Tibial nerve (tissue), 4 donors: ENCODE measurements at regions not wholly inside any gene's neighbourhood (a gene's known extent, or its start where the extent isn't known, plus 50 kb on each side); places are given as distances from the start of the nearest gene placed in this dataset.

Experiments
- DNase-seq, 2 donors: peaks; one replicate each; pipeline ENCODE4 v3.0.0-alpha.2; 2019; ENCODE audit warnings: low spot score in 2 of 2
- H3K27ac ChIP-seq, 4 donors: fragments of 200-600 bp; sonication (generic) in 3 of 4; one replicate each; pipeline ENCODE4 v1.5.1; 2017 to 2019; ENCODE audit warnings: mild to moderate bottlenecking in 1 of 4
- H3K27me3 ChIP-seq, 2 donors: fragments of 200-600 bp; sonication (generic) in 1 of 2; one replicate each; pipeline versions ENCODE4 v1.5.1 to v1.6.0; 2017 to 2019
- H3K36me3 ChIP-seq, 3 donors: fragments of 200-600 bp; sonication (generic); one replicate each; pipeline ENCODE4 v1.5.1; 2018 to 2019
- H3K4me1 ChIP-seq, 4 donors: fragments of 200-600 bp; sonication (generic) in 3 of 4; one replicate each; pipeline ENCODE4 v1.5.1; 2017 to 2019
- H3K4me3 ChIP-seq, 4 donors: fragments of 200-600 bp; sonication (generic) in 3 of 4; one replicate each; pipeline ENCODE4 v1.5.1; 2017 to 2019; ENCODE audit warnings: mild to moderate bottlenecking in 1 of 4, moderate library complexity in 1 of 4
- H3K9me3 ChIP-seq, 4 donors: fragments of 200-600 bp; sonication (generic) in 3 of 4; one replicate each; pipeline ENCODE4 v1.5.1; 2017 to 2019
- CTCF ChIP-seq, 5 experiments: fragments of 200-600 bp in 3 of 5; fragments of 450-650 bp in 2 of 5; sonication (generic) in 3 of 5; IDR thresholded peaks; one replicate each; pipeline ENCODE4 v1.5.1; 2016 to 2019; ENCODE audit warnings: antibody characterized with exemption in 5 of 5, mild to moderate bottlenecking in 3 of 5, moderate library complexity in 2 of 5
- EP300 ChIP-seq, 2 donors: sonication (generic); formaldehyde crosslinking; IDR thresholded peaks; one replicate each; pipeline ENCODE4 v1.6.1; 2017; ENCODE audit warnings: antibody characterized with exemption in 2 of 2, mild to moderate bottlenecking in 1 of 2
- POLR2A ChIP-seq, 2 donors: fragments of 450-650 bp; IDR thresholded peaks; one replicate each; pipeline ENCODE4 v1.6.1; 2017; ENCODE audit warnings: antibody characterized with exemption in 2 of 2, mild to moderate bottlenecking in 2 of 2, moderate library complexity in 2 of 2
- WGBS, 2 donors: methylation state at CpG; one replicate each; pipeline ENCODE4 v1.1.5; 2018; 5-methylcytosine and 5-hydroxymethylcytosine counted together

GRCh38 chr10:89926736-89927135 lies 225.3 kb downstream of the KIF20B start:
- DNase-seq: no peak
- TF ChIP-seq CTCF (IDR thresholded peaks at IDR 0.05): no peak
- no peak for TF ChIP-seq POLR2A (IDR thresholded peaks at IDR 0.05)
- no peak for TF ChIP-seq EP300 (IDR thresholded peaks at IDR 0.05)
- Histone ChIP-seq H3K27ac (no peak overlapping the region), H3K27me3 (no peaks in the 10 kb centered on the region), H3K9me3 (peaks cover 0 to 6% (median 0%) of the 10 kb centered on the region in 4 donors), H3K4me3 (no peak overlapping the region), H3K36me3 (no peaks in the 10 kb centered on the region), H3K4me1 (no peaks in the 10 kb centered on the region)
- 92 to 94% methylated on average over 2 of the region's 2 CpGs for WGBS, 2 donors

- DNase-seq: no peak
- Histone ChIP-seq H3K4me3 (no peak overlapping the region), H3K9me3 (peaks cover 0 to 6% (median 0%) of the 10 kb centered on the region in 4 donors), H3K27me3 (no peaks in the 10 kb centered on the region), H3K36me3 (no peaks in the 10 kb centered on the region), H3K4me1 (no peaks in the 10 kb centered on the region), H3K27ac (no peak overlapping the region)
- TF ChIP-seq EP300 (IDR thresholded peaks at IDR 0.05): no peak
- TF ChIP-seq POLR2A (IDR thresholded peaks at IDR 0.05): no peak
- TF ChIP-seq CTCF (IDR thresholded peaks at IDR 0.05): no peak
- 72 to 75% methylated on average over 8 of the region's 8 CpGs for WGBS, 2 donors
Measured at GRCh38 chr10:89929282-89930026, 228.1 kb downstream of the KIF20B start.

GRCh38 chr10:89937494-89937893 lies 236.1 kb downstream of the KIF20B start:
- Histone ChIP-seq H3K27me3 (no peaks in the 10 kb centered on the region), H3K27ac (no peak overlapping the region), H3K4me3 (no peak overlapping the region), H3K9me3 (peaks cover 0 to 17% (median 0%) of the 10 kb centered on the region in 4 donors), H3K36me3 (no peaks in the 10 kb centered on the region), H3K4me1 (no peaks in the 10 kb centered on the region)
- 94 to 96% methylated on average over 3 of the region's 3 CpGs for WGBS, 2 donors
- no peak for DNase-seq
- TF ChIP-seq EP300 (IDR thresholded peaks at IDR 0.05): no peak
- no peak for TF ChIP-seq CTCF (IDR thresholded peaks at IDR 0.05)
- TF ChIP-seq POLR2A (IDR thresholded peaks at IDR 0.05): no peak

GRCh38 chr10:89940076-89940475 lies 238.7 kb downstream of the KIF20B start:
- no peaks in the 10 kb centered on the region for H3K27me3 ChIP-seq
- no peaks in the 10 kb centered on the region for H3K36me3 ChIP-seq
- TF ChIP-seq POLR2A (IDR thresholded peaks at IDR 0.05) (no peak), EP300 (IDR thresholded peaks at IDR 0.05) (no peak), CTCF (IDR thresholded peaks at IDR 0.05) (no peak)
- 90 to 95% methylated on average over 1 of the region's 1 CpG for WGBS, 2 donors
- no peaks in the 10 kb centered on the region for H3K4me1 ChIP-seq
- DNase-seq: no peak
- H3K9me3 ChIP-seq: peaks cover 0 to 17% (median 0%) of the 10 kb centered on the region in 4 donors
- H3K4me3 ChIP-seq: no peak overlapping the region
- H3K27ac ChIP-seq: no peak overlapping the region

- Histone ChIP-seq H3K36me3 (no peaks in the 10 kb centered on the region), H3K9me3 (peaks cover 0 to 6% (median 0%) of the 10 kb centered on the region in 4 donors), H3K27ac (no peak overlapping the region), H3K4me3 (no peak overlapping the region), H3K27me3 (no peaks in the 10 kb centered on the region), H3K4me1 (peaks cover 0 to 7% (median 0%) of the 10 kb centered on the region in 4 donors)
- DNase-seq: no peak
- WGBS, 2 donors: 43 to 54% methylated on average over 1 of the region's 1 CpG
- TF ChIP-seq CTCF (IDR thresholded peaks at IDR 0.05) (no peak), POLR2A (IDR thresholded peaks at IDR 0.05) (no peak), EP300 (IDR thresholded peaks at IDR 0.05) (no peak)
Measured at GRCh38 chr10:89942217-89942616, 240.8 kb downstream of the KIF20B start.
